Activated CD4-positive, alpha-beta T cell treated with anti-CD3 and anti-CD28 coated beads for 24 hours (primary cell): ENCODE measurements at regions not wholly inside any gene's neighbourhood (a gene's known extent, or its start where the extent isn't known, plus 50 kb on each side); places are given as distances from the start of the nearest gene placed in this dataset.

ENCODE experiments used
- DNase-seq, 2 donors: peaks; one replicate each; pipeline ENCODE4 v3.0.0-alpha.2; 2020; ENCODE audit warnings: low read depth in 2 of 2

- DNase-seq = no peak
Observed at GRCh38 chr13:79812070-79812850, 331.3 kb downstream of the NDFIP2 start.

DNA sequence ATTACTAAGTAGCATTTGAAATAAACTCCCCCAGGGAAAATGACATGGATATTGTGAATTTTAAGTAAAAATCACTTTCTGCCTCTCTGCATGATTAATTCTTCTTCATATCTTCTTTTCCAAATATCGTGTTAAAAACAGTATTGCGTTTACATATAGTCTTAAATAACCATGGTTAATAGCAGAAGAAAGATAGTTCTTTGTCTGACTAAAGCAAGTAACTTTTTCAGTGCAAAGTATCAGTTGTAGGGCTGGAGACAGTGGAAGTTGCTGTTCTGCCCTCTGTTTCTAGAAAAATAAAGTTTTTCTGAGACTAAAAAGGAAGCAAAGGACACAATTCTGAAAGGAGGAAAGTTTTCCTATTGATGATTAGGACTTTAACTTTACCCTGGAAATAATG lies 330.2 kb downstream of the NDFIP2 start:
- no peak for DNase-seq

GRCh38 chr13:79810669-79811068 lies 329.7 kb downstream of the NDFIP2 start:
- DNase-seq = no peak

DNA sequence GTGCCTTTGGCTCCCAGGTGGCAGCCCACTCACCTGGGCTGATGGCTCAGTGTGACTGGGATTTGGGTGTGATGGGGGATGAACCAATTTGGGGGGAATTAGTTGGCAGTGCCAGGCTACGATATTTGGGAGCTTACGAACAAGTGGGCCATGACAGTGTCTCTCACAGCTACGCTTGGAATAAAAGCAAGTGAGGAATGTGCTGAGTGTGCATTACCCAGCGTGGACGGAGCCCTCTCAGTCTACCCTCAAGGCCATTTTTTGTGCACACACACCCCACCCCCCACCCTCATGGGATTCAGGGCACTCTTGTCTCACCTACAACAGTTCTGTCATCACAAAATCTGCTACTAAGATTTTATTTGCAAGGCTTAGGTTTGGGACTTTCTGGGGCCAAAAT lies 329.1 kb downstream of the NDFIP2 start:
- DNase-seq = no peak

GRCh38 chr13:79808475-79808874 lies 327.5 kb downstream of the NDFIP2 start:
- DNase-seq = no peak

DNA sequence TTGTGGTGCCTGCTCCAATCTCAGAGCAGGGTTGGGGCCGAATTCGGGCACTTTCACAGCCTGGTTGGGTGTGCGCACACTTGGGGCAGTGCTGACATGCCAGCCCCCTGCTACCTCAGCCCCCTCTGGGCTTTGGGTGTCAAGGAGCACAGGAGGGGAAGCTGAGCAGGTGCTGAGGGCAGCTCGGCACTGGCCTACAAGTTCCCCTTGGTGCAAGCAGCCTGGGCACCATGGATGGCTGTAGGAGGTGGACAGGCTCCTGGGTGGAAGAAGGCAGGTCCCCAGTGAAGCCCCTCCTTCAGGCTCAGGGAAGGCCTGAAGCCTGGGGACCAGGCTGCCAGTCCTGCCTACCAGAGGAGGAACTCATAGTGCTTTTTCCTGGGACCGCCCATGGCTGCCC lies 326.6 kb downstream of the NDFIP2 start:
- DNase-seq = no peak

DNA sequence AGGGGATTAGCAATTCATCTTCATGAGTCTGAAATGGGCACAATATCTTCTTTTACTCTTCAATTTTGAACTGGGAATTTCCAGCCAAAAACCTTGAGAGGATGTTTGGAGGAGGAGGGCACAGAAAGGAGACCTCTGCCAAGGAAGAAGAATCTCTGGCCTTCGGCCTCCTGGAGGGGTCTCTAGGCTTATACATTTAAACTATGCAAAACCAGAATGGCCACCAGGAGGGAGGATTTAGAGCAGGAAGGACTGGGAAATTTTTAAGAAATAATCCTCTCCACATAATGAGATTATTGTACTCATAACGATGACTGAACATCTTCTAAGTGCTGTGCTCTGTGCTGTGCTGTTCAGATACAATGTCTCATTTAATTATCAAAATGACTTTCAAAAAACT lies 325.9 kb downstream of the NDFIP2 start:
- no peak for DNase-seq

DNA sequence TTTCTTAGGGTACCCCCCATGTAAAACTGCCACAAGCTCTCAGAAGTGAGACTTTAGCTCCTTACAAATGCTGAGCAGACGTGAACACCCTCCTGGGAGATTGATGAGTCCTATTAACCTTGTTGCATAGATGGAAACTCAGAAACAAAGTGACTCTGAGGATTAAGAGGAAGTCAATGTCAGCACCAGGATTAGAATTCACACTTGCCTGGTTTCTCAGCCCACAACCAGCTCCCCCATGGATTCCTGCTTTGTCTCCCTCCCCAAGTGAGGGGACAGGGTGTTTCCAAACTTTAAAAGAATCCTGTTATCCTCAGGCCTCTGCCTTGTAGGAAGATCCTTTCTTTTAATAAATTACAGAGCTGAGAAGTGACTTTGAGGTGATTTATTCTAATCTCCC lies 324.4 kb downstream of the NDFIP2 start:
- no peak for DNase-seq

DNA sequence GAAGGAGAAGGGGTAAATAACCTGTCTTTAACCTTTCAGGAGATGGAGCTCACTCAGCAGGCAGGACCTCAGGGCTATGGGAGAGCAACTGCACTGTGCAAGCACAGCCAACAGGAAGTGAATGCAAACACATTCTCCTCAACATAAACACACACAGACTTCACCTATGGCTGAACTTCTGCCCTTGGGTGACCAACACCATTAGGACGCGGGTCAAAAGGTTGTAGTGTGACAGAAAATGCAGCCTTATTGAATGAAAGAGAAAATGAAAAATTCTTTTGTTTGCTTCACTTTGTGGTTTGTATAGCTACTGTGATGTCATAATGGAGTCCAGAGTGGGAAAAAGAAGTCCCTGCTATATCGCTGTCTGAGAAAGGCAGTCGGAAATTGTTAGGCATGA lies 323.0 kb downstream of the NDFIP2 start:
- DNase-seq = no peak

GRCh38 chr13:79803296-79803695 lies 322.3 kb downstream of the NDFIP2 start:
- no peak for DNase-seq

DNA sequence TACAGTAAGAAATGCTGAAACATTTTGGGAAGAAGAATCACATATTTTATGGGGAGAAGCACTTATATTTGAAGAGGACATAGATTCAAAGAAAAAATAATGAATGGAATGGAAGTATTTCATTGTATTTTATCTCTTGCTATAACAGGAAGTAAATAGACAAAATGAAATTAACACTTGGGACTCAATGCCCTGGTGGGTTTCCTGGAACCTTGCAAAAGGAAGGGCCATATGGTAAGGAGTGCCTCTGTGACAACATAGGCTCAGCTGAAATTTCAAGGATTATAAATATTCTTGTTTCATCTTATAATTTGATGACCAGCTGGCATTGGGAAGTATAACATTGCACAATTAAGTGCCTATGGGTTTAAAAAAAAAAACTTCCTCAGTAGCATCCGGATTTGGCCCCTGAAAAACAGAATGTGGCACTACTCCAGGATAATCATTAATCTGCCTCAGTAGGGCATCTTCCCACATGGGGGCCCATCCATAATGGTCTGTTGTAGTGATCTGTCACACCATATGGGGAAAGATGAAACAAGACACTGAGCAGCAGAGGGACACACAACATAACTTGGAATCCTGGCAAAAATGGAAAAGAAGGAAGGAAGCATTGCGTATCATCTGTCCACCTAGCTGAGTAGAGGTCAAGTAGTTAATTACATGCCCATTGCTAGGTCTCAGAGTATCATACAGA lies 321.6 kb downstream of the NDFIP2 start:
- DNase-seq = no peak

DNA sequence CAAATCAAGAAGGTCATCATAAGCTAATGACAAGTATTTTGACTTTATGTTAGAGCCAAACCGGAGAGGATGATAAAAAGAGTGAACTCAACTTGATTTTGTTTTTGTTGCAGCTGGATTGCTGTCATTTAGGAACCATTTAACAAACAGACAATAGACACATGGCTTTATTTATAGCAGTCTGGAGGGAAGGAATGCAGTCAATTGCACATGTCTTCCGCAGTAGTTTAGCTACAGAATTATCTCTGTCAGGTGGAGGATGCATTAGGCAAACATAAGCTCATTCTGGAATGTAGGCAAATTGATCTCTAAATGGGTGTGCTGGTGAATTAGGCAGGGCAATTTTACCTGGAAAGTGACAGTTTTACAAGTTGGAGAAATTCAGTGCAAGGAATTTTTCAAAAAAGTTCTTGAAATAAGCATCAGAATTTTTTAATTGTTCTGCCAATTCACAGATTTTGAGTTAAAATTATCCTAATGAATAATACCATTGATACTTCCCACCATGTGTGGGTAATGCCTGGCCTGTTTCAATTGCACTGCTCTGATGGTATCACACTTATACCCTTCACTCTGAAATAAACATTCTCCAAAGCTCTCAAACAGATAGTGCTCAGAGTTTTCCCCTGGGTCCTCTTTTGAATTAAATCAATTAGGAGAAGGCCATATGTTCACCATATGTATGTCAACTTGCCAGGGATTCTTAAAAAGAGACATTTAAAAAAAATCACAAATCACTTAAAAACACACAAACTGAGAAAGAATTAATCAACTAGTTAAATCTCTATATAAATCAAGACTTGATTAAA lies 318.3 kb downstream of the NDFIP2 start:
- DNase-seq = no peak

GRCh38 chr13:79796136-79796535 lies 315.2 kb downstream of the NDFIP2 start:
- no peak for DNase-seq

GRCh38 chr13:79794931-79795330 lies 314.0 kb downstream of the NDFIP2 start:
- no peak for DNase-seq

- no peak for DNase-seq
Observed at GRCh38 chr13:79792716-79793115, 311.8 kb downstream of the NDFIP2 start.

- DNase-seq = no peak
Observed at GRCh38 chr13:79791471-79792042, 310.6 kb downstream of the NDFIP2 start.

- DNase-seq = no peak
Observed at GRCh38 chr13:79786176-79786575, 305.2 kb downstream of the NDFIP2 start.

- no peak for DNase-seq
Observed at GRCh38 chr13:79782541-79783205, 301.7 kb downstream of the NDFIP2 start.

- no peak for DNase-seq
Observed at GRCh38 chr13:79781829-79782540, 301.0 kb downstream of the NDFIP2 start.

DNA sequence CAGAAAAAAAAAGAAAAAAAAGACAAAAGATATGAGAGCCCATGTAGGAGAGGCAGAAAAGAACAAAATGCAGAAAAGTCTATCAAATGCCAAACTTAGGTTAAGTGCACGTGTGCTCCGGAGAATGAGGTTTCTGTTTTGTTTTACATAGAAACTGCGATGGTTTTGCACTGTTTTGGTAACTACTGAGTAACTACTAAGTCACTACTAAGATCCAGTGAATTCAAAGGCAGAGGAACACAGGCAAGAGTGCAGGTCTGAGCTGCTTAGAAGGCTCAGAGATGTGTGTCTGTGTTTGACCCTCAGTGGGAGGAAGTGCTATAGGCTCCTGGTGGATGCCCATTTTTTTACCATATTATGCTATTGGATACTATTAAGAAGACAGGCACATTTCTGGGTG lies 299.3 kb downstream of the NDFIP2 start:
- DNase-seq = no peak

- DNase-seq = no peak
Observed at GRCh38 chr13:79779761-79780160, 298.8 kb downstream of the NDFIP2 start.
